ENCODE measurements at regions not wholly inside any gene's neighbourhood (a gene's known extent, or its start where the extent isn't known, plus 50 kb on each side); places are given as distances from the start of the nearest gene placed in this dataset.

DNA sequence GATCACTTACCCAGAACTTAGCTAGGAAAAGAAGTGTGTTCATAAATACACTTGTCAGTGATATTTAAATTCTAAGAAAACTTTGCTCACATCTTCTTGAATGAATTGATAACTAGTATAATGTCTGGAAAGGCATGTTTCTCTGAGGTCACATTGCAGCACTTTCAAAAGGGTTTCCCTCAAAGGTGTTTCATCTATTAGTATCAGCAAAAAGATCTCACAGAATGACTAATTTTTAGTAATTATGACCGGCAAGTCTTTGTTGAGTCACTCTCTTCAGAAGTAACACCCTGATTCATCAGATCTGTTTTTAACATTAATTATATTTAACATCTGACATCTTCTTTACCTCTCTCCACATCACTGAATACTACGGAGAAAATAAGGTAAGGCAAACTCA lies 222.3 kb downstream of the IKZF2 start:
- TF ChIP-seq, protein P1, sequence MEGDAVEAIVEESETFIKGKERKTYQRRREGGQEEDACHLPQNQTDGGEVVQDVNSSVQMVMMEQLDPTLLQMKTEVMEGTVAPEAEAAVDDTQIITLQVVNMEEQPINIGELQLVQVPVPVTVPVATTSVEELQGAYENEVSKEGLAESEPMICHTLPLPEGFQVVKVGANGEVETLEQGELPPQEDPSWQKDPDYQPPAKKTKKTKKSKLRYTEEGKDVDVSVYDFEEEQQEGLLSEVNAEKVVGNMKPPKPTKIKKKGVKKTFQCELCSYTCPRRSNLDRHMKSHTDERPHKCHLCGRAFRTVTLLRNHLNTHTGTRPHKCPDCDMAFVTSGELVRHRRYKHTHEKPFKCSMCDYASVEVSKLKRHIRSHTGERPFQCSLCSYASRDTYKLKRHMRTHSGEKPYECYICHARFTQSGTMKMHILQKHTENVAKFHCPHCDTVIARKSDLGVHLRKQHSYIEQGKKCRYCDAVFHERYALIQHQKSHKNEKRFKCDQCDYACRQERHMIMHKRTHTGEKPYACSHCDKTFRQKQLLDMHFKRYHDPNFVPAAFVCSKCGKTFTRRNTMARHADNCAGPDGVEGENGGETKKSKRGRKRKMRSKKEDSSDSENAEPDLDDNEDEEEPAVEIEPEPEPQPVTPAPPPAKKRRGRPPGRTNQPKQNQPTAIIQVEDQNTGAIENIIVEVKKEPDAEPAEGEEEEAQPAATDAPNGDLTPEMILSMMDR (IDR thresholded peaks at IDR 0.05; ENCODE audit: insufficient read depth, low read depth, low read length), result no peak
- TF ChIP-seq EZH2 (IDR thresholded peaks at IDR 0.05; ENCODE audit: insufficient read depth, low read length), result no peak
